GM21825 (cell line): ENCODE measurements at regions not wholly inside any gene's neighbourhood (a gene's known extent, or its start where the extent isn't known, plus 50 kb on each side); places are given as distances from the start of the nearest gene placed in this dataset.

Source experiments
- ATAC-seq: cut with Tn5 transposase; IDR thresholded peaks from one replicate; pipeline ENCODE4 v1.9.1; 2021; ENCODE audit warnings: mild to moderate bottlenecking, moderate library complexity; ENCODE audit not compliant: unreplicated experiment

DNA sequence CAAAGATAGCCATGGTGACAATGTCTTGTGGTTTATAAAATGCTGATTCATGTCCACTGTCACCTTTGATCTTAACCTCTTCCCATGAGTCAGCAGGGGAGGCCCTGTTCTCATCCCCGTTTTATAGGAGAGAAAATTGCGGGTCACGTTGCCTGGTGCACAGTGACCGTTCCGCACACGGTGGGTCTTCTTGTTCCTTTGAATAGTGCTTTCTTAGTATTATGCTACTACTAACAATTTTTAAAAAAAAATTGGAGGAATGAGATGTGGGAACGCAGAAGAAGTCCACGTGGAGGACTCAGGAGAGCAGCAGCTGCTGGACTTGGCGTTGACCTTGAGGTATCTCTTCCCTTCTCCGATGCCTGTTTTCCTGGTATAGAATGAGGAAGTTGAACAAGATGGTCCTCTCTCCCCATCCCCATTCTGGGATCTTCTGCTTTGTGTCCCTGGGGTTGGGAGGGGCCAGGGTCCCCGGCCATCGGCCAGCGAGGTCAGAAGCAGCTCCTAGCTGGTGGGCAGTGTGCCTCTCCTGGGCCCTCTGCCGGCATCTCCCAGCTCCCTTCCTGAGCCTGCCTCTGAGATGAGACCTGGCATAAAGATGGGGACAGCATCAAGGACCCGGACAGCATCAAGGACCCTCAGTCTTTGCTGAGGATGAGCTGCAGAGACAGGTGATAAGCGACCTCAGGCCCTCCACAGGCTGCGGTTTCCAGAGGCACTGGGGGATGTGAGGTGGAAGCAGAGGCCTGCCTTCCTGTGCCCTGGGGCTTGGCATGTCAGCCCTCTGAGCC is 143.9 kb downstream of the C9orf50 start:
- no peak for ATAC-seq

DNA sequence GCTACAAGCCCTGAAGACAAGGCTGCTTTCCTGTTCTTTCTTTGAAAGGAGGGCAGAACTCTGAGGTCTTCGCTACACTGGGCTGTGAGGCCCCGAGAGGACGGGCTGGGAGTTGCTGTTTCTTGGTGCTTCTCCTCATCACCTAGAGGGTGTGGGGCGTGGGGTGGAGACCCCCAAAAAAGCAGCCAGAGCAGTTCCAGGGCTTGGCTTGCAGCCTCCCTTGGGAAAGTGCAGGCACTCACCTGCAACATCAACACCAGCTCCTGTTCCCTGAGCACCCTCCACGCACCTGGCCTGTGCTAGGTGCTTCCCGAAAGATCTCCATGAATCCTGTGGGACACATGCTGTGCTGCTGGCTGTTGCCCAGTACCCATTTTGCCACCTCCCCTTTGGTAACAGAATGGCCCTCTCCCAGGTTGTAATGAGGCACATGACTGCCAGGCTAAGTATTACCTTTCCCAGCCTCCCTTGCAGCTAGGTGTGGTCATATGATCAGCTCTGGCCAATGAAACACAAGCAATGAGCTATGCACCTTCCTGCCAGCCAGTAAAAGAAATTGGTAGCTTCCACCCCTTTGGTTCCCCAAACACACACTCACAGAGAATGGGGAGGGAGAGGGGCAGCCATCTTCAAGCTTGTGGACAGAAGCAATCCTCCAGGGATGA is 146.0 kb downstream of the C9orf50 start:
- no peak for ATAC-seq

- no peak for ATAC-seq
Measured at GRCh38 chr9:129473523-129474244, 147.2 kb downstream of the C9orf50 start.

DNA sequence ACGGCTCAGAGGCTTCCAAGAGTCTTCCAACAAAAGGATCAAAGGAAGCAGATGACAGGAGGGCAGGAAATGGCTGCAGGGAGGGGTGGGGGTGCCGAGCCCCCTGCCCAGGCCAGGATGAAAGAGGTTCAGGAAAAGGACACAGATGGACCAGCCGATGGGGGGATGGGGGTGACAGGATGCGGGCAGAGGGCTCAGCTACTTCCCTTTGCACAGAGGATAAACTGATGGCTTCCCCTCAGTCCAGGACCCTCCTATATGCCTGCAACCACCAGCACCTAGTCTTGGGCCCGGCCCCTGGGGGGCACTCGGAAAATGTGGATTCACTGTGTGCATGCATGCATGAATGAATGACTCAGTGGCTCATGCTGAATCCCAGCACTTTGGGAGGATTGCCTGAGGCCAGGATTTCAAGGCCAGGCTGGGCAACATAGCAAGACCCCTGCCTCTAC is 148.2 kb downstream of the C9orf50 start:
- ATAC-seq = no peak

- ATAC-seq = no peak
Measured at GRCh38 chr9:129471201-129472019, 149.5 kb downstream of the C9orf50 start.

DNA sequence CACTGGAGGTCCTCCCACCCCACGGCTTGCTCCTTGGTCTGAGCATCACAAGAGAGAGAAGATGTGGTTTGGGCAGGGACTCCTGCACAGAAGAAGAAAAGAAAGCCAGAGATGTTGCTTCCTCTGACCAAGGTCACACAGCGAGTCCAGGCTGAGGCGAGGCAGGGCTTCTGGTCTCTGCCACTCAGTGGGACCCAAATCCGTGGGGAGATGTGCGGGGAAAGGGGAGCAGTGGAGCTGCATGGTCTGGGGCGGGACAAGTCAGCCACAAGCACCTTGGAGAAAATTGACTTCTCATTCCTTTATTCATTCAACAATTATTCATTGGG is 150.9 kb downstream of the C9orf50 start:
- ATAC-seq = no peak

DNA sequence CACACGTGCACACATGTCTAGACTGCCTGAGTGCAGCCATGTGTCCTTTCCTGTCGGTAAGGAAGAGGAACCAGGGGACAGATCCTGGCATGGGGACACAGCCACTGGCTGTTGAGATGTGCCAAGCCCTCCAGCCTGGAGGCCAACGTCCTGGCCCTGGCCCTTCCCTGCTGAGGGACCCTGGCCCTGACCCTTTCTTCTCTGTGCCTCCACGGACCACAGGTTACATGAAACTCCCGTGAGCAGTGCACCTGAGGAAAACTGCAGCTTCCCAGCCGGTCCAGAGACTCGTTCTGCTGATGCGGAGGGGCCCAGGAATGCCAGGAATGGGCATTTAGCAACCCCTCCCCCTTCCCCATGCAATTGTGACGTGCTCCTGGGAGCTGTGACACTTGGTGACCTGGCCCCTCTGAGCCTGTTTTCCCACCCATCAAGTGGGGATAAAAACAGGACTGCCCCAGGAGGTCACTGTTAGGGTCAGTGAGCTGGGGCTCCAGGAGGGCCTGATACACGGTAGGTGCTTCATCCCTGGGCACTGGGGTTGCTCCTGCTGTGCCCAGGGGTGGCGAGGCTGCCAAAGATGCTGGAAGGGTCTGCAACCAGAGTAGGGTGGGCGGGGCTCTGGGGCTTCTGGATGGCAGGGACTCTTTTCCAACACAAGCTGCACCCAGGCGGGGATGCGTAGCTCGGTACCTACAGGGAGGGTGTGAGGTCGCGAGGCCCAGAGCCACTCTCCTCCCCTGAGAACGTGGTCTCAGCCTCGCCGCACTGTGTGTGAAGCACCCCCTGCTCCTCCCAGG is 151.5 kb downstream of the C9orf50 start:
- no peak for ATAC-seq

GRCh38 chr9:129467739-129468666 is 152.9 kb downstream of the C9orf50 start:
- no peak for ATAC-seq

GRCh38 chr9:129467004-129467588 is 153.8 kb downstream of the C9orf50 start:
- no peak for ATAC-seq

DNA sequence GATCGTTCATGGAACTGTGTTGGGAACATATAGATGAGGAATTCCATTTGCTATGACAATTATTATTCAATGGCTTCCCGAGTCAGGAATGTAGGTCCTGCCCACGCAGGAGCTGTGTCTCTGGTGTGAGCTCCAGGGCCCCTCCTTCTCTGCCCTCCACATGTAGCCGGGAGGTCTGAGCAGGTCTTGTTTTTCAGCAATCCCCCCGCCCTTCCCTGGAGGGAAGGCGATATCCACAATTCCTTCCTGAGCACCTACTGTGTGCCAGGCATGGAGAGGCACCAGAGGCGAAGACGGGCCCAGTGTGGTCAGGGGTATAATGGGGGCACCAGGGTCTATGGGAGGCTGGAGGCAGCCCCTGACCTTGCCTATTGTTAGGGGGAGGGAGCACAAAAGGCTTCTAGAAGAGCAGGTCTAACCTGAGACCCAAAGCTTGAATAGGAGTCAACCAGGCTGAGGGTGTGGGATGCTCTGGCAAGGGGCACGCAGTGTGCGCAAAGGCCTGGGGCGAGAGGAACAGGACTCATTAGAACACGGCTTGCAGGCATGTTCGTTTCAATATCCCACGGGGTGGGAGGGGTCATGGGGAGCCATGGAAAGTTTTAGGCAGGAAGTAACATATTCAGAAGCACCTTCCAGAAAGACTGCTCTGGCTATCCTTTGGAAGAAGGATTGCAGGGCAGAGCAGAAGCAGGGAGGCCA is 154.9 kb downstream of the C9orf50 start:
- ATAC-seq = no peak

DNA sequence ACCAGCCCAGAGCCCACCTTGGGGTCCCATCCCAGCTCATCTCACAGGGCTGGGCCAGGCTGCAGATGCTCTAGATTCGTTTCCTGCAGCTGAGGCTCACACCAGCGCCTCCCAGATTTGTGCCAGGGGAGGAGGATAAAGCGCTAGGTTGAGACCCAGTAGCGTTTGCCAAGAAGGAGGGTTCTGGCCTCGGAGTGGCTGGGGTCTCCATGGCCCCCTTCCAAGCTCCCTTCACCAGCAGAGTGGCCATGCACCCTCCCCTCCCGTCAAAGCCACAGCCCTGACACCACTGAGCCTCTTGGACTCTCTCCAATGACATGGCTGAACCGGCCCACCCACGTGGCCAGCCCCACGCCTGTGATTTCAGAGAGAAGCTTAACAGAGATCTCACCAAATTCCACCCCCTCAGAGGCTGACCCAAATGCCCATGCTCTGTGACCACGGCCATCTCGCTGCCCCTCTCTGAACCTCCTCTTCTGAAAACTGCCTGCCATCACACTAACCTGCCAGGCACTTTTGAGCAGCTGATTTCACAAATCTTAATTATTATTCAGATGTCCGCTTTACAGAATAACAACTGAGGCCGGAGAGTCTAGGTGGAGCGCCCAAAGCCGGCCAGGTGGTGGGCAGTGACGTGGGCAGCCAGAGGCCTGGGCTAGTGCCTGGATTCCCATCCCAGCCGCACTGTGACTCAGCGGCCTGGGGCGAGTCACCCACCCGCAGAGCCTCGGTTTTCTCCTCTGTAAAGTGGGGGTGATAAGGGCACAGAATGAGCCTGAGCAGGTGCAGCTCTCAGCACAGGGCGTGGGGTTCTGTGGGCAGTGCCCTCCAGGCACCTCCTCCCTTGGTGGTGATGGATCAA is 155.7 kb downstream of the C9orf50 start:
- no peak for ATAC-seq

DNA sequence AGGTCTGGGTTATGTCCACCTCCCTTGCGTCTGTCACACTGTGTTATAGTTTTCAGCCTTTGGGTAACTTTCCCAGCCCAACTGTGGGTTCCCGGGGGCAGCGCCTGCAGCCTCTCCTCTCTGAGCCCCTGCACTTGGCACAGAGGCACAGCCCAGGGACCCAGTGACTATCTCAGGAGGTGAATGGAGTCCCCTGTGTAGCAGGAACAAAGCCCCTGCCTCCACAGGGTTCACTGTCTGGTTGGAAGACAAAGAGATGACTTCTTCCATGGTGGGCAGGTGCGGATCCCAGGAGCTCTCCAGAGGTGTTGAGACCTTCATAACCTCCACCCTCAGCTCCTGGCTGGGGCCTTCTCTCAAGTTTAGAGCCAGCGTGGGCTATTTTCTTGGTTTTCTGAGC is 156.9 kb downstream of the C9orf50 start:
- no peak for ATAC-seq

DNA sequence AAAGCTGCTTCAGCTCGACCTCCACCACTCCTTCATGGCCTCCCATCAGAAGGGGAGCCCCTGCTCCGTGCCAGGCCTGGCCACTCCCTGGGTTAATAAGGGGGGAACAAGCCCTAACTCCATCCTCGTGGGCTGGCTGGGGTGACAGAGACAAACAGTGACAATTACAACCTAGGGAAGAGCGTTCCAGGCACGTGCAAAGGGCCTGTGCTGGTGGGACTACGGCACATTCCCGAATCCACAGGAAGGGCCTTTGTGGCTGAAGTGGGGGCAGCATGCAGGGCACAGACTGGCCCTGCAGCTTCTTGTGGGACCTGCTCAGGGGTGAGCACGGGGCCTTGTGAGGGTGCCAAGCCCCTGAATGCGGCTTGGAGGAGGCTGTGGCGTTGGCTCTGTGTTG is 157.4 kb downstream of the C9orf50 start:
- no peak for ATAC-seq

GRCh38 chr9:129462360-129462759 is 158.5 kb downstream of the C9orf50 start:
- ATAC-seq = no peak

- peak; percentile 57 for ATAC-seq
Measured at GRCh38 chr9:129460323-129461261, 160.3 kb downstream of the C9orf50 start.
